ENCODE measurements at regions not wholly inside any gene's neighbourhood (a gene's known extent, or its start where the extent isn't known, plus 50 kb on each side); places are given as distances from the start of the nearest gene placed in this dataset.

DNA sequence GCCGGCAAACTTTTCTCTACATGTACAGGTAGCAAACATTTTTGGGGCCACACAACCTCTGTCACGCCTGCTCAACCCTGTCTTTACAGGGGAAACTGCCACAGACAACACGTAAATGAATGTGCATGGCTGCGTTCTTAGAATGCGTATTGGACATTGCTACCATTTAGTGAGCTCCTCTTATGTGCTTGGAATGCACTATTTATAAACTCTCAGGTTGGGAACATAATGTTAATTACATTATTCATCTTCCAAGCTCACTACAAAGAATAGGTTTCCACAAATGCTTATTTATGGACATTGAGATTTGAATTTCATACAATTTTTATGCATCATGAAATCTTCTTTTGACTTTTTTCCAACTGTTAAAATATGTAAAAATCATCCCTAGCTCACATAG lies 92.0 kb upstream of the RPS6KA2 start:
- H3K4me3 ChIP-seq (ENCODE audit: low read depth, low read length), result no peak overlapping the region
- TF ChIP-seq CTCF (IDR thresholded peaks at IDR 0.05; ENCODE audit: borderline replicate concordance, insufficient read depth, low read depth, low read length), result no peak

GRCh38 chr6:166718516-166718915 lies 91.5 kb upstream of the RPS6KA2 start:
- no peak overlapping the region for H3K4me3 ChIP-seq (ENCODE audit: low read depth, low read length)
- TF ChIP-seq CTCF (IDR thresholded peaks at IDR 0.05; ENCODE audit: borderline replicate concordance, insufficient read depth, low read depth, low read length), result no peak

- TF ChIP-seq CTCF (IDR thresholded peaks at IDR 0.05; ENCODE audit: borderline replicate concordance, insufficient read depth, low read depth, low read length), result no peak
- no peak overlapping the region for H3K4me3 ChIP-seq (ENCODE audit: low read depth, low read length)
These were observed 90.0 kb upstream of the RPS6KA2 start for GRCh38 chr6:166716910-166717617.

DNA sequence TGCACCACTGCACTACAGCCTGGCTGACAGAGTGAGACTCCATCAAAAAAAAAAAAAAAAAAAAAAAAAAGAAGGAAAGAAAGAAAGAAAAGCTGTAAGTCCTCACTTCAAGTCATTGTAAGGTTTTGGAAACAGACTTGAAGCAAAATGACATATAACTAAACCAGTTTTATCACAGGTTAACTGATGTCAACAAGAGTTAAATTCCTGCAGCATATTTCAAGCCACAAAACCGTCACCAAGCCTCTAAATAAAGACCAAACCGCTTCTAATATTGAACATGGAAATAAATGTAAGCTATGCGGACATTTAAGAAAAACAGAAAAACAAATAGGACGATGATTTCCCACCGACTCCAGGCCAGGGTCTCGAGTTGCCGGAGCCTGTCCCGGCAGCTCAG lies 88.9 kb upstream of the RPS6KA2 start:
- no peak for TF ChIP-seq CTCF (IDR thresholded peaks at IDR 0.05; ENCODE audit: borderline replicate concordance, insufficient read depth, low read depth, low read length)
- H3K4me3 ChIP-seq (ENCODE audit: low read depth, low read length), result no peak overlapping the region

DNA sequence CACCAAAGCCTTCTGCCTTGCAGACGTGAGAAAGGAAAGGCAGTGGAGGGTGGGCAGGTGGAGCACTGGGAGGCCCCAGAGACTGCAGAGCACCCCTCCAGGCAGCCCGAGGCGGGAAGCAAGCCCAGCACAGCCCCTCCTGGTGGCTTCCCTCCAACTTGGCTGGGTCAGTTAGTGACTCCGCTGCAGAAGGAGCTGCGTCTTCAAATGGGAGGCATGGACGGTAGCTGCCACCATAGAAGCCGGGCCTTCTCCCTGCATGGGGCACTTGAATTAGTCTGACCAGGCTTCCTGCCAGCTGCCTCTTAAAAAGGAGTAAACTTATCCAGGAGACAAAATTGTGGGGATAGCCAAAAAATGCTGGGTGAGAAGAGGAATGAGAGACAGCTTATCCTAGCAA lies 88.0 kb upstream of the RPS6KA2 start:
- TF ChIP-seq CTCF (IDR thresholded peaks at IDR 0.05; ENCODE audit: borderline replicate concordance, insufficient read depth, low read depth, low read length), result no peak

DNA sequence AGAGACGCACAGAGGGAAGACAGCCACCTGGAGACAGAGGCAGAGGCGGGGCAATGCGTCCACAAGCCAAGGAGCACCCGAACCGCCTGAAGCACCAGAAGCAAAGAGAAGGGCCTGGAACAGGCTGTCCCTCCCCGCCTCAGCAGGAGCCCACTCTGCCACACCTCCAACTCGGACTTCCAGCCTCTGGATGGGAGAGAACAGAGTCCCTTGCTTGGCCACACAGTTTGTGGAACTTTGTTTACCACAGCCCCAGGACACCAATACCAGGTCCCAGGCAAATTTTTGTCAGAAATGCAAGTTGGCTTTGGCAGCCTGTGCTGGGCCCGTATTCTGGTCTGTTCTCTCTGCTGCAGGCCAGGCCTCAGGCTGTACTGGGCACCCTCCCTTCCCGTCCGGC lies 87.5 kb upstream of the RPS6KA2 start:
- no peak for TF ChIP-seq CTCF (IDR thresholded peaks at IDR 0.05; ENCODE audit: borderline replicate concordance, insufficient read depth, low read depth, low read length)
- H3K4me3 ChIP-seq (ENCODE audit: low read depth, low read length), result no peak overlapping the region

More for the DNA sequence above, 88.0 kb upstream of the RPS6KA2 start:
- no peak overlapping the region for H3K4me3 ChIP-seq (ENCODE audit: low read depth, low read length)

GRCh38 chr6:166714187-166714510 lies 87.1 kb upstream of the RPS6KA2 start:
- no peak for TF ChIP-seq CTCF (IDR thresholded peaks at IDR 0.05; ENCODE audit: borderline replicate concordance, insufficient read depth, low read depth, low read length)
- no peak overlapping the region for H3K4me3 ChIP-seq (ENCODE audit: low read depth, low read length)
